SK-N-SH (cell line): ENCODE measurements at regions not wholly inside any gene's neighbourhood (a gene's known extent, or its start where the extent isn't known, plus 50 kb on each side); places are given as distances from the start of the nearest gene placed in this dataset.
A peak's percentile ranks its signal among the peaks of the same experiment; 100 is the strongest.

Experiments
- CTCF ChIA-PET: fragments of 300-600, 350-600 bp; formaldehyde crosslinking; extraction: SDS; loops from one replicate; lab custom pipeline; 2021; lab: Yijun Ruan, JAX
- POLR2A ChIA-PET: fragments of 350-600 bp; sonication (Branson Sonifier 250); formaldehyde crosslinking; extraction: SDS; loops from one replicate; lab custom pipeline; 2020; ENCODE audit warnings: antibody characterized with exemption, inconsistent platforms; lab: Yijun Ruan, JAX
- DNase-seq: peaks from one replicate; pipeline ENCODE4 v3.0.0; 2012
- H2AFZ ChIP-seq: fragments of 200-600 bp; sonication (generic); 2 replicates; pipeline ENCODE4 v1.8.1; 2016; ENCODE audit warnings: antibody characterized with exemption, mild to moderate bottlenecking, low read depth
- H3F3A ChIP-seq: fragments of 200-600 bp; sonication (generic); replicated peaks from 2 replicates; pipeline ENCODE3; 2016; ENCODE audit warnings: antibody characterized with exemption, mild to moderate bottlenecking; ENCODE audit not compliant: insufficient read depth
- H3K27ac ChIP-seq, 2 experiments: fragments of 200-500 bp in 1 of 2; fragments of 200-600 bp in 1 of 2; sonication (Bioruptor generic) in 1 of 2; sonication (generic), shearing (Covaris generic) in 1 of 2; 2 replicates each; pipeline versions ENCODE4 v1.5.1 to v1.6.1; 2014 to 2016; ENCODE audit warnings: low read depth in 2 of 2, inconsistent platforms in 1 of 2, low read length in 1 of 2, mild to moderate bottlenecking in 1 of 2, mixed read lengths in 1 of 2
- H3K27me3 ChIP-seq: fragments of 200-600 bp; sonication (generic), shearing (Covaris generic); 2 replicates; pipeline ENCODE4 v1.6.1; 2016; ENCODE audit warnings: mixed run types; ENCODE audit not compliant: insufficient read depth
- H3K36me3 ChIP-seq, 2 experiments: fragments of 200-500 bp in 1 of 2; fragments of 200-600 bp in 1 of 2; sonication (Bioruptor generic) in 1 of 2; sonication (generic) in 1 of 2; replicated peaks in 1 of 2; 2 replicates each; pipeline versions ENCODE3 to v1.5.1; 2014 to 2016; ENCODE audit warnings: low read length in 1 of 2, mild to moderate bottlenecking in 1 of 2; ENCODE audit not compliant: insufficient read depth in 2 of 2, control insufficient read depth in 1 of 2
- H3K4me1 ChIP-seq, 2 experiments: fragments of 200-500 bp in 1 of 2; fragments of 200-600 bp in 1 of 2; sonication (Bioruptor generic) in 1 of 2; sonication (generic), shearing (Covaris generic) in 1 of 2; 2 replicates each; pipeline versions ENCODE4 v1.5.1 to v1.6.1; 2014 to 2016; ENCODE audit warnings: low read depth in 1 of 2, low read length in 1 of 2, mixed run types in 1 of 2; ENCODE audit not compliant: insufficient read depth in 2 of 2, control insufficient read depth in 1 of 2
- H3K4me2 ChIP-seq: fragments of 200-600 bp; sonication (generic), shearing (Covaris generic); 2 replicates; pipeline ENCODE4 v1.6.1; 2017; ENCODE audit warnings: mixed run types
- H3K4me3 ChIP-seq, 2 experiments: fragments of 200-500 bp in 1 of 2; fragments of 200-600 bp in 1 of 2; sonication (Bioruptor generic) in 1 of 2; sonication (generic), shearing (Covaris generic) in 1 of 2; 2 replicates each; pipeline versions ENCODE4 v1.5.1 to v1.8.1; 2014 to 2016; ENCODE audit warnings: low read depth in 2 of 2, inconsistent platforms in 1 of 2, low read length in 1 of 2, mild to moderate bottlenecking in 1 of 2, mixed read lengths in 1 of 2, moderate library complexity in 1 of 2
- H3K79me2 ChIP-seq: fragments of 200-600 bp; sonication (generic); 2 replicates; pipeline ENCODE4 v1.8.1; 2017; ENCODE audit warnings: mild to moderate bottlenecking; ENCODE audit not compliant: insufficient read depth
- H3K9ac ChIP-seq: fragments of 200-600 bp; sonication (generic); 2 replicates; pipeline ENCODE4 v1.6.1; 2017; ENCODE audit warnings: mixed run types
- H3K9me2 ChIP-seq: fragments of 200-600 bp; sonication (generic); 2 replicates; pipeline ENCODE4 v1.6.1; 2017; ENCODE audit warnings: mixed run types
- H3K9me3 ChIP-seq: fragments of 200-600 bp; sonication (generic); 2 replicates; pipeline ENCODE4 v1.6.1; 2017; ENCODE audit warnings: mixed run types, mild to moderate bottlenecking, moderate library complexity
- H4K20me1 ChIP-seq: fragments of 200-600 bp; sonication (generic); 2 replicates; pipeline ENCODE4 v1.6.1; 2017; ENCODE audit warnings: mild to moderate bottlenecking, mixed run types; ENCODE audit not compliant: insufficient read depth
- CHD2 ChIP-seq: fragments of 150-350 bp; IDR thresholded peaks from 2 replicates; pipeline ENCODE4 v1.6.1; 2018; ENCODE audit warnings: low read length; ENCODE audit not compliant: partially characterized antibody
- FOSL2 ChIP-seq: IDR thresholded peaks from 2 replicates; pipeline ENCODE4 v1.4.0; 2012; ENCODE audit warnings: low read depth, mild to moderate bottlenecking, moderate library complexity, borderline replicate concordance
- FOXJ3 ChIP-seq: sonication (generic); formaldehyde crosslinking; IDR thresholded peaks from 2 replicates; pipeline ENCODE4 v1.5.1; 2020; ENCODE audit warnings: mild to moderate bottlenecking, missing genetic modification reagents
- GATA2 ChIP-seq: sonication (generic); formaldehyde crosslinking; IDR thresholded peaks from 2 replicates; pipeline ENCODE4 v1.5.0; 2020; ENCODE audit warnings: mild to moderate bottlenecking, missing genetic modification reagents
- IRF3 ChIP-seq: fragments of 150-350 bp; IDR thresholded peaks from 2 replicates; pipeline ENCODE4 v1.6.1; 2016; ENCODE audit warnings: mild to moderate bottlenecking, low read depth, low read length
- MAX ChIP-seq: IDR thresholded peaks from 2 replicates; pipeline ENCODE4 v1.4.0; 2012; ENCODE audit warnings: low read depth
- MEF2A ChIP-seq: IDR thresholded peaks from 2 replicates; pipeline ENCODE4 v1.4.0; 2012; ENCODE audit warnings: low read depth, borderline replicate concordance
- NFIC ChIP-seq: IDR thresholded peaks from 2 replicates; pipeline ENCODE4 v1.4.0; 2012; ENCODE audit warnings: borderline replicate concordance
- PBX3 ChIP-seq: IDR thresholded peaks from 2 replicates; pipeline ENCODE4; 2012
- RAD21 ChIP-seq: IDR thresholded peaks from 2 replicates; pipeline ENCODE4 v1.6.1; 2012; ENCODE audit warnings: mild to moderate bottlenecking, low read length
- RXRA ChIP-seq: IDR thresholded peaks from 2 replicates; pipeline ENCODE4 v1.4.0; 2012; ENCODE audit warnings: low read depth, mild to moderate bottlenecking, borderline replicate concordance
- TAF1 ChIP-seq: IDR thresholded peaks from 2 replicates; pipeline ENCODE4 v1.6.1; 2012; ENCODE audit warnings: low read depth, mild to moderate bottlenecking, low read length, moderate library complexity, borderline replicate concordance
- ZBTB33 ChIP-seq: IDR thresholded peaks from 2 replicates; pipeline ENCODE4 v1.4.0; 2012; ENCODE audit warnings: low read depth, borderline replicate concordance
- WGBS: methylation state at CpG from one replicate; pipeline ENCODE4 v1.1.6; 2017; ENCODE audit warnings: low lambda C conversion rate; 5-methylcytosine and 5-hydroxymethylcytosine counted together

DNA sequence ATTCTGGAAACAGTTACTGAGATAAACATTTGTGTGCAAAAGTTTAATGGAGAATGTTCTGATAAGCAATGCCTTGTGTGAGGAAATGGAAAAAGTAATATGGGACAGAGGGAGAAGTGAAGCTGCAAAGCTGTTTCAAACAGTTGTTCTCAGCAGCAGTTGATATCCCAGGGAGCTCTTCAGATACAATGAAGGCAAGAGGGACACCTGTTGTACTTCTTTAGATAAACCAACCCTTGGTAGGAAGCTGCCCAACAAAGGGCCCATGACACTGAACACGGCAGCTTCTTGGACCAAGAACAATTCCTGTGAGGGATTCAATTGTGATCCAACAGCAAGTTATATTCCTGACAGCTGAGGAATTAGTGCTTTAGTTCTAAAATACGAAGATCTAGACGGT is 894.3 kb upstream of the PCDH20 start:
- Histone ChIP-seq H3K27me3 (no peaks in the 10 kb centered on the region), H3F3A (no peaks in the 10 kb centered on the region), H3K9me2 (no peaks in the 10 kb centered on the region), H3K4me2 (no peak overlapping the region), H2AFZ (no peak overlapping the region), H3K36me3 (no peaks in the 10 kb centered on the region), H3K27ac (no peak overlapping the region), H3K79me2 (no peaks in the 10 kb centered on the region), H3K4me3 (no peak overlapping the region), H4K20me1 (no peaks in the 10 kb centered on the region), H3K9me3 (no peaks in the 10 kb centered on the region), H3K4me1 (no peaks in the 10 kb centered on the region; a peak in 1 of 4 replicates), H3K9ac (no peak overlapping the region)
- TF ChIP-seq ZBTB33 (no peak), CHD2 (no peak), PBX3 (no peak), RAD21 (no peak), TAF1 (no peak), FOXJ3 (CRISPR knock-in tag) (no peak), FOSL2 (no peak), MAX (no peak), MEF2A (no peak), NFIC (no peak)
- ChIA-PET CTCF (no interaction called here), POLR2A (interaction anchor here (1.1 kb wide), 1 partner anchor 18 kb away, joined by 3 read pairs; no protein-coding TSS in a partner anchor)
- WGBS, result 79% methylated on average over 2 of the region's 3 CpGs
- no peak for DNase-seq

- Histone ChIP-seq H3K36me3 (no peaks in the 10 kb centered on the region), H3F3A (no peaks in the 10 kb centered on the region), H3K9me3 (no peaks in the 10 kb centered on the region), H3K79me2 (no peaks in the 10 kb centered on the region), H2AFZ (peak overlapping the region; percentile 5; the same call in 1 of the 2 replicates), H4K20me1 (no peaks in the 10 kb centered on the region), H3K4me3 (peak overlapping the region; percentile 10 to 21; a peak in 2 of 4 replicates), H3K9ac (no peak overlapping the region), H3K27me3 (no peaks in the 10 kb centered on the region), H3K27ac (no peak overlapping the region), H3K9me2 (no peaks in the 10 kb centered on the region), H3K4me1 (no peaks in the 10 kb centered on the region; a peak in 1 of 4 replicates), H3K4me2 (peak overlapping the region; percentile 18; the same call in 1 of the 2 replicates)
- no peak for TF ChIP-seq GATA2
- TF ChIP-seq RXRA, result no peak
- TF ChIP-seq IRF3, result no peak
- CTCF ChIA-PET, result no interaction called here
- DNase-seq, result no peak
- POLR2A ChIA-PET, result no interaction called here
- 50% methylated on average over 3 of the region's 3 CpGs for WGBS
These were observed 890.1 kb upstream of the PCDH20 start for GRCh38 chr13:62305756-62306155.
